ENCODE measurements at regions not wholly inside any gene's neighbourhood (a gene's known extent, or its start where the extent isn't known, plus 50 kb on each side); places are given as distances from the start of the nearest gene placed in this dataset.

- TF ChIP-seq POLR2AphosphoS5 (IDR thresholded peaks at IDR 0.05; ENCODE audit: low read depth, low read length) (no peak), POLR2A (IDR thresholded peaks at IDR 0.05; ENCODE audit: low read depth, low read length) (no peak)
Observed at GRCh38 chr20:12737900-12738299, 270.9 kb upstream of the SPTLC3 start.

All from GM12891 (cell line).